Trophoblast cell (in vitro differentiated cells and primary cell): ENCODE measurements at regions not wholly inside any gene's neighbourhood (a gene's known extent, or its start where the extent isn't known, plus 50 kb on each side); places are given as distances from the start of the nearest gene placed in this dataset.
A peak's percentile ranks its signal among the peaks of the same experiment; 100 is the strongest.

Source experiments
- DNase-seq, 2 donors: peaks; one replicate each; pipeline ENCODE4 v3.0.0-alpha.2; 2016
- H2AFZ ChIP-seq: 2 replicates; pipeline ENCODE4 v1.6.1; 2013; ENCODE audit warnings: low read length, moderate library complexity, mild to moderate bottlenecking; ENCODE audit not compliant: insufficient read depth, poor library complexity
- H2AK5ac ChIP-seq: 2 replicates; pipeline ENCODE4 v1.6.1; 2013; ENCODE audit warnings: mild to moderate bottlenecking, low read length
- H2BK120ac ChIP-seq: 2 replicates; pipeline ENCODE4 v1.6.1; 2013; ENCODE audit warnings: low read length, mild to moderate bottlenecking, moderate library complexity; ENCODE audit not compliant: insufficient read depth, poor library complexity
- H2BK12ac ChIP-seq: 2 replicates; pipeline ENCODE4 v1.6.1; 2013; ENCODE audit warnings: mild to moderate bottlenecking, low read length, moderate library complexity
- H2BK5ac ChIP-seq: 2 replicates; pipeline ENCODE4 v1.6.1; 2013; ENCODE audit warnings: low read length, low read depth, moderate library complexity, mild to moderate bottlenecking; ENCODE audit not compliant: poor library complexity
- H3K14ac ChIP-seq: 2 replicates; pipeline ENCODE4 v1.6.1; 2013; ENCODE audit warnings: mild to moderate bottlenecking, low read length
- H3K18ac ChIP-seq: 2 replicates; pipeline ENCODE4 v1.6.1; 2013; ENCODE audit warnings: mild to moderate bottlenecking, low read length
- H3K23ac ChIP-seq: 2 replicates; pipeline ENCODE4 v1.6.1; 2013; ENCODE audit warnings: low read length
- H3K27ac ChIP-seq: 2 replicates; pipeline ENCODE4 v1.5.1; 2013; ENCODE audit warnings: low read depth, mild to moderate bottlenecking, inconsistent platforms, low read length, moderate library complexity
- H3K27me3 ChIP-seq: 2 replicates; pipeline ENCODE4 v1.6.1; 2013; ENCODE audit warnings: inconsistent platforms, mild to moderate bottlenecking, low read length, moderate library complexity; ENCODE audit not compliant: insufficient read depth
- H3K36me3 ChIP-seq, 2 experiments: 1 replicate in 1 of 2; 2 replicates in 1 of 2; pipeline ENCODE4 v1.6.1; 2013; ENCODE audit warnings: low read length in 2 of 2, mild to moderate bottlenecking in 2 of 2, moderate library complexity in 1 of 2; ENCODE audit not compliant: insufficient read depth in 2 of 2, control insufficient read depth in 1 of 2
- H3K4ac ChIP-seq: 2 replicates; pipeline ENCODE4 v1.6.1; 2013; ENCODE audit warnings: low read depth, mild to moderate bottlenecking, low read length, moderate library complexity
- H3K4me1 ChIP-seq, 2 experiments: 1 replicate in 1 of 2; 2 replicates in 1 of 2; pipeline ENCODE4 v1.6.1; 2013; ENCODE audit warnings: low read length in 2 of 2, mild to moderate bottlenecking in 2 of 2, moderate library complexity in 1 of 2; ENCODE audit not compliant: insufficient read depth in 2 of 2, control insufficient read depth in 1 of 2
- H3K4me2 ChIP-seq: 2 replicates; pipeline ENCODE4 v1.6.1; 2013; ENCODE audit warnings: inconsistent platforms, mild to moderate bottlenecking, low read length, moderate library complexity
- H3K4me3 ChIP-seq: 2 replicates; pipeline ENCODE4 v1.5.1; 2013; ENCODE audit warnings: mild to moderate bottlenecking, low read depth, low read length, inconsistent platforms
- H3K79me1 ChIP-seq: one replicate; pipeline ENCODE4 v1.6.1; 2013; ENCODE audit warnings: low read length
- H3K79me2 ChIP-seq: 2 replicates; pipeline ENCODE4 v1.6.1; 2013; ENCODE audit warnings: low read length, mild to moderate bottlenecking; ENCODE audit not compliant: control insufficient read depth, insufficient read depth, poor library complexity
- H3K9ac ChIP-seq: 2 replicates; pipeline ENCODE4 v1.6.1; 2013; ENCODE audit warnings: mild to moderate bottlenecking, low read length
- H3K9me3 ChIP-seq: 2 replicates; pipeline ENCODE4 v1.6.1; 2013; ENCODE audit warnings: low read depth, mild to moderate bottlenecking, control low read depth, inconsistent platforms, low read length; ENCODE audit not compliant: insufficient read depth
- H4K12ac ChIP-seq: 2 replicates; pipeline ENCODE4 v1.6.1; 2013; ENCODE audit warnings: low read depth, mild to moderate bottlenecking, low read length, moderate library complexity
- H4K8ac ChIP-seq: 2 replicates; pipeline ENCODE4 v1.6.1; 2013; ENCODE audit warnings: low read depth, mild to moderate bottlenecking, low read length, moderate library complexity
- H4K91ac ChIP-seq: one replicate; pipeline ENCODE4 v1.6.1; 2013; ENCODE audit warnings: low read depth, mild to moderate bottlenecking, low read length, moderate library complexity
- WGBS: extraction: QIAGEN DNeasy Blood & Tissue Kit; methylation state at CpG from one replicate; pipeline ENCODE4 v1.1.7; 2013; ENCODE audit warnings: missing lambda C conversion rate; ENCODE audit not compliant: insufficient read length, insufficient coverage; ENCODE audit errors: extremely low coverage; 5-methylcytosine and 5-hydroxymethylcytosine counted together

DNA sequence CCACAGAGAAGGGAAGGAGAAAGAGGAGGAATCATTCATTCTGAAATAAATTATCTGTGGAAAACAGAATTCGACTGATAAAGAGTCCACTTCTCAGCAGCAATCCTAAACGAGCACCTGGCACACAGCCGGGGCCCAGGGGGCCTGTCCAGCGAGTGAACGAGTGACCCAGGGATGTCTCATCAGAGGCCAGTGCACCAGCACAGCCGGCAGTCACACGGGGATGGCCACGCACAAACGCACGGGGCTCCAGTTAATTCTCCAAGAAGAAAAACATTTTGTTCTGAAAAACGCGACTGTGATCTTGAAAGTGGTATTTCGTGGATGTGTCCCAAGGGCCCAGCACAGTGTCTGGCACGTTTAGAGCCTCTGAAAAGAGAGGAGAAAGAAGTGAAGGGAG is 154.6 kb downstream of the BRD1 start:
- H2AK5ac ChIP-seq, result no peak overlapping the region
- H3K18ac ChIP-seq, result no peak overlapping the region
- DNase-seq, result no peak
- H3K14ac ChIP-seq, result no peak overlapping the region
- H3K4ac ChIP-seq, result no peak overlapping the region
- no CpG with 5 or more reads among the region's 14 CpGs for WGBS
- no peak overlapping the region for H2BK5ac ChIP-seq
- no peak overlapping the region for H2BK12ac ChIP-seq
- no peaks in the 10 kb centered on the region for H3K79me2 ChIP-seq
- H3K27me3 ChIP-seq, result peaks cover 35% of the 10 kb centered on the region
- no peak overlapping the region for H2AFZ ChIP-seq
- H3K36me3 ChIP-seq, result no peaks in the 10 kb centered on the region
- no peak overlapping the region for H2BK120ac ChIP-seq
- H4K91ac ChIP-seq, result no peak overlapping the region
- H4K8ac ChIP-seq, result no peak overlapping the region
- H3K79me1 ChIP-seq, result no peaks in the 10 kb centered on the region
- no peak overlapping the region for H4K12ac ChIP-seq
- H3K4me1 ChIP-seq, result peaks cover 4 to 6% of the 10 kb centered on the region in 2 experiments
- H3K4me3 ChIP-seq, result no peak overlapping the region
- peaks cover 6% of the 10 kb centered on the region for H3K9me3 ChIP-seq
- no peak overlapping the region for H3K27ac ChIP-seq
- H3K4me2 ChIP-seq, result no peak overlapping the region
- H3K9ac ChIP-seq, result no peak overlapping the region
- H3K23ac ChIP-seq, result no peak overlapping the region

DNA sequence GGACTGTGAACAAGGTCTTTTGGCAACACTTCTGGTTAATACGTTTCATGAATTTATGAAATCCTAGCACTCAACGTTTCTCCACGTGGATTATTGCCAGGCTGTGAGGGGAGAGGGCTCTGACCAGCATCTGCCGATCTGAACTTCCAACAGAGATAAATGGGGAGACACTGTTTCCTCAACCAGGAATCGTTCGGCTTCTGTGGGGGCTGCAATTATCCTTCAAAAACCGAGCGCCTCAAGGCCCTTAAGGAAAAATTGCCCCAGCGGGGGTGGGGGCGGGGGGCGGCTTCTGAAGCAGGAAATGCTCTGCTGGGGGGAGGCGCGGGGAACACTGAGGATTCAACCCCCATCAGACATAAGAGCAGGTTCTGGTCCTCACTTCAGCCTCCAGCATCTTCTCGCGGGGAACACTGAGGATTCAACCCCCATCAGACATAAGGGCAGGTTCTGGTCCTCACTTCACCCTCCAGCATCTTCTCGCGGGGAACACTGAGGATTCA is 155.6 kb downstream of the BRD1 start:
- Histone ChIP-seq H3K27ac (no peak overlapping the region), H3K4me3 (no peak overlapping the region), H2BK5ac (no peak overlapping the region), H3K9me3 (peaks cover 6% of the 10 kb centered on the region), H2AFZ (no peak overlapping the region), H3K18ac (no peak overlapping the region), H4K8ac (no peak overlapping the region), H4K12ac (no peak overlapping the region), H3K4me2 (no peak overlapping the region), H3K27me3 (peaks cover 35% of the 10 kb centered on the region), H2BK120ac (no peak overlapping the region), H4K91ac (no peak overlapping the region), H3K9ac (no peak overlapping the region), H3K14ac (no peak overlapping the region), H3K36me3 (no peaks in the 10 kb centered on the region), H3K4ac (no peak overlapping the region), H3K79me2 (no peaks in the 10 kb centered on the region), H2AK5ac (no peak overlapping the region), H3K79me1 (no peaks in the 10 kb centered on the region), H3K4me1 (peaks cover 4 to 6% of the 10 kb centered on the region in 2 experiments), H2BK12ac (no peak overlapping the region), H3K23ac (no peak overlapping the region)
- WGBS, result no CpG with 5 or more reads among the region's 17 CpGs
- DNase-seq, result no peak

DNA sequence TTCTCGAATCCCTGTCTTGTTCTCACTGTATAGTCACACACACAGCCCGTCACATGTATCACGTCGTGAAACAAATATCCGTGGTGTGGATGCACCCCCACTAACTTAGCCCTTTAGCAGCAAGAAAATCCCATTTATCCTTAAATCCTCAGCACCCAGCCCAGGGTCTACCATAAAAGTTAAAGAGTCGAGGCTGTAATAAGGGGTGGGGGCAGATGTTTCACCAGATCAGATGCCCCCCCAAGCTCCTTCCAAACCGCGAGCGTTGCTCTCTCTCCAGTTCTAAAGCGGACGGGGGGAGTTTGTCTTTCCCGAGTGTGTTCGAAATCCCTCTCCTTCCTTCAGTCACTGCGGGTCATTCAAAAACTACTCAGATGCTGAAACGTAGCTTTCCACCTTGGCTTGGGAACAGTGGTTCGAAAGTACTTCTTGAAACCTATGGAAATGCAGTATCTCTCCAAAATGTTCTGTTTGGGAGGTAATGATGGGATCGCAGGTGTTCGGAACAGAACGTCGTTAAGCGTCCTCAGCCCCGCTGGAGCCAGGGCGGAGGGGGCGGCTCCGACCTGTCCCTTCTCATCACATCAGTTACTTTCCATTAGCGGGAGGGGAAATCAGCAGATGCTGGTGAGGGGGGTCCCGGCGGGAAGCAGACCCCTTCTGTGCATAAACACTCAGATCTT is 156.2 kb downstream of the BRD1 start:
- no peak overlapping the region for H2BK120ac ChIP-seq
- H3K4me2 ChIP-seq, result peak overlapping the region; percentile 8
- no peaks in the 10 kb centered on the region for H3K79me2 ChIP-seq
- H3K14ac ChIP-seq, result no peak overlapping the region
- H2AK5ac ChIP-seq, result no peak overlapping the region
- H3K9ac ChIP-seq, result no peak overlapping the region
- no peak overlapping the region for H3K27ac ChIP-seq
- no CpG with 5 or more reads among the region's 28 CpGs for WGBS
- peaks cover 6% of the 10 kb centered on the region for H3K9me3 ChIP-seq
- H2BK5ac ChIP-seq, result no peak overlapping the region
- no peak overlapping the region for H4K12ac ChIP-seq
- H2BK12ac ChIP-seq, result no peak overlapping the region
- no peak for DNase-seq
- no peaks in the 10 kb centered on the region for H3K36me3 ChIP-seq
- no peak overlapping the region for H4K8ac ChIP-seq
- no peak overlapping the region for H4K91ac ChIP-seq
- peaks cover 4 to 6% of the 10 kb centered on the region in 2 experiments for H3K4me1 ChIP-seq
- H2AFZ ChIP-seq, result no peak overlapping the region
- no peak overlapping the region for H3K4me3 ChIP-seq
- no peaks in the 10 kb centered on the region for H3K79me1 ChIP-seq
- peaks cover 35% of the 10 kb centered on the region for H3K27me3 ChIP-seq
- no peak overlapping the region for H3K18ac ChIP-seq
- H3K4ac ChIP-seq, result no peak overlapping the region
- H3K23ac ChIP-seq, result no peak overlapping the region

DNA sequence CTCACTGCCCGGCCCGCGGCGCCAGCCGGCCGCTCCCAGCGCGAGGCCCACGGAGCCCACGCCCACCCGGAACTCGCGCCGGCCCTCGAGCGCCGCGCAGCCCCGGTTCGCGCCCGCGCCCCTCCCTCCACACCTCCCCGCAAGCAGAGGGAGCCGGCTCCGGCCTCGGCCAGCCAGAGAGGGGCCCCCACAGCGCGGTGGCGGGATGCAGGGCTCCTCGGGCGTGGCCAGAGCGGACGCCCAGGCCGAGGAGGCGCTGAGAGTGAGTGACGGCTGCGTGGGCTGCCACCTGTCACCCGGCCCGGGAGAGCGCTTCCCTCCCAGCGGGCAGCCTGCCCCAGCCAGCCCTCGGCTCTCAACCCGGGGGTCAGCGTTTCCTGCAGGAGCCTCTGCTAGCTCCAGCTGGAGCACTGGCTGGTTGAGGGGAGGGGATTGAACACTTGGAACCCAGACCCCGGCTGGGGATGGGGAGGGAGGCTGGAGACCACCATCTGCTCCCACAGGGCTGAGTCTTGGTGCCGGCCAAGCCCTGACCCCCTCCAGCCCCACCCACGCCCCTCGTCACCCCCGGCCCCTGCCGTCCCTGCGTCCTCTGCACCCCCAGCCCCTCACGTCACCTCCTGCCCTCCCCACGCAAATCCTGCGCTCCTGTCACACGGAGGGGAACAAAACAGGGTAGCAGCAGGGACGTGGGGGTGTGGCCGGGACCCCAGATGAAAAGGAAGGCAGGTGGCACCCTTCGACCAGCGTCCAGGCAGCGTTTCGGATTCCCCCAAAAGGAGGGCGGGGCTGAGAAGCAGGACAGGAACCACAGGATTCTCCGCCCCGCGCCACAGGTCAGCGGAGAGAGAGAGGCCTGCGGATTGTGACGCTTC is 157.0 kb downstream of the BRD1 start:
- H3K4me2 ChIP-seq, result peak overlapping the region; percentile 39
- H3K9me3 ChIP-seq, result peaks cover 8% of the 10 kb centered on the region
- H2BK120ac ChIP-seq, result no peak overlapping the region
- H2AK5ac ChIP-seq, result no peak overlapping the region
- no peak overlapping the region for H2BK5ac ChIP-seq
- no peaks in the 10 kb centered on the region for H3K79me2 ChIP-seq
- no peak overlapping the region for H4K8ac ChIP-seq
- no peak for DNase-seq
- no peak overlapping the region for H3K14ac ChIP-seq
- H2AFZ ChIP-seq, result no peak overlapping the region
- no peak overlapping the region for H4K91ac ChIP-seq
- WGBS, result no CpG with 5 or more reads among the region's 69 CpGs
- no peaks in the 10 kb centered on the region for H3K36me3 ChIP-seq
- H3K27ac ChIP-seq, result no peak overlapping the region
- no peaks in the 10 kb centered on the region for H3K79me1 ChIP-seq
- H2BK12ac ChIP-seq, result no peak overlapping the region
- H3K18ac ChIP-seq, result no peak overlapping the region
- peaks cover 4 to 6% of the 10 kb centered on the region in 2 experiments for H3K4me1 ChIP-seq
- no peak overlapping the region for H3K4ac ChIP-seq
- no peak overlapping the region for H3K4me3 ChIP-seq
- no peak overlapping the region for H4K12ac ChIP-seq
- H3K9ac ChIP-seq, result no peak overlapping the region
- H3K27me3 ChIP-seq, result peaks cover 35% of the 10 kb centered on the region
- no peak overlapping the region for H3K23ac ChIP-seq
